Tibial nerve (tissue), 4 donors: ENCODE measurements at regions not wholly inside any gene's neighbourhood (a gene's known extent, or its start where the extent isn't known, plus 50 kb on each side); places are given as distances from the start of the nearest gene placed in this dataset.
"Not testable (repeated sequence)": the region's sequence is repeated elsewhere in the genome, so short reads cannot be mapped to it uniquely, and the experiment has no call there.

Experiments
- DNase-seq, 2 donors: peaks; one replicate each; pipeline ENCODE4 v3.0.0-alpha.2; 2019; ENCODE audit warnings: low spot score in 2 of 2
- H3K27ac ChIP-seq, 4 donors: fragments of 200-600 bp; sonication (generic) in 3 of 4; one replicate each; pipeline ENCODE4 v1.5.1; 2017 to 2019; ENCODE audit warnings: mild to moderate bottlenecking in 1 of 4
- H3K27me3 ChIP-seq, 2 donors: fragments of 200-600 bp; sonication (generic) in 1 of 2; one replicate each; pipeline versions ENCODE4 v1.5.1 to v1.6.0; 2017 to 2019
- H3K36me3 ChIP-seq, 3 donors: fragments of 200-600 bp; sonication (generic); one replicate each; pipeline ENCODE4 v1.5.1; 2018 to 2019
- H3K4me1 ChIP-seq, 4 donors: fragments of 200-600 bp; sonication (generic) in 3 of 4; one replicate each; pipeline ENCODE4 v1.5.1; 2017 to 2019
- H3K4me3 ChIP-seq, 4 donors: fragments of 200-600 bp; sonication (generic) in 3 of 4; one replicate each; pipeline ENCODE4 v1.5.1; 2017 to 2019; ENCODE audit warnings: mild to moderate bottlenecking in 1 of 4, moderate library complexity in 1 of 4
- H3K9me3 ChIP-seq, 4 donors: fragments of 200-600 bp; sonication (generic) in 3 of 4; one replicate each; pipeline ENCODE4 v1.5.1; 2017 to 2019
- EP300 ChIP-seq, 2 donors: sonication (generic); formaldehyde crosslinking; IDR thresholded peaks; one replicate each; pipeline ENCODE4 v1.6.1; 2017; ENCODE audit warnings: antibody characterized with exemption in 2 of 2, mild to moderate bottlenecking in 1 of 2
- POLR2A ChIP-seq, 2 donors: fragments of 450-650 bp; IDR thresholded peaks; one replicate each; pipeline ENCODE4 v1.6.1; 2017; ENCODE audit warnings: antibody characterized with exemption in 2 of 2, mild to moderate bottlenecking in 2 of 2, moderate library complexity in 2 of 2
- WGBS, 2 donors: methylation state at CpG; one replicate each; pipeline ENCODE4 v1.1.5; 2018; 5-methylcytosine and 5-hydroxymethylcytosine counted together
- TF ChIP-seq, protein P1 (sequence below), 5 experiments: fragments of 200-600 bp in 3 of 5; fragments of 450-650 bp in 2 of 5; sonication (generic) in 3 of 5; IDR thresholded peaks; one replicate each; pipeline ENCODE4 v1.5.1; 2016 to 2019; ENCODE audit warnings: antibody characterized with exemption in 5 of 5, mild to moderate bottlenecking in 3 of 5, moderate library complexity in 2 of 5

DNA sequence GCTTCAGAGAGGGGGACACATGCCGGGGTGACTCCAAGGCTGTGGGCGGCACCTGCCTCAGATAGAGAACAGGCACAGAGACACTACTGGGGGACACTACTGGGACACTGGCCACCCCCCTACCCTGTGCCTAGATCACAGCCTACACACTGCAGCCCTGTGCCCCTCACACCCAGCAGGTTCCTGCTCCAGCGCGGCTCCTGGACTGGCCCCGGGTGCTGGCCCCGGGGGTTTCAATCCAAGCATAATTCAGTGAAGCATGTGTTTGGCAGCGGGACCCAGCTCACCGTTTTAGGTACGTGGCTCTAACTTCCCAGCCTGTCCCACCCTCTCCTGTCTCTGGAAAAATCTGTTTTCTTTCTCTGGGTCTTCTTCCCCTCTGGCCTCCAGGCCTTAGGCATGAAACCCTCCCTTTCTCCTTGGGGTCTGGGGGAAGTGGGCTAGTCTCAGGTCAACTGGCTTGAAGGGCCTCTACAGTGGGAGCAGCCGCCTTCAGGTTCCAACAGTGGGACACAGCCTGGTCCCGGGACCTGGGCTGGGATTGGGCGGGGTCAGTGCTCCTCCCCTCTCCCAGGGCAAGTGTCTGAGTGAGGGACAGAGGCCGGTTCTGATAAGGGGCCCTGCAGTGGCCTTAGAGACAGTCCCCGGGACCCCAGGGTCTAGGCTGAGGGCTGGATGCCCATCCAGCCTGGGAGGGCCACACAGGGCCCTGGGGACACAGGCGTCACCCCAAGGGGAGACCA is 98.8 kb downstream of the CRYBB2 start:
- TF ChIP-seq EP300 (IDR thresholded peaks at IDR 0.05) (no peak), POLR2A (IDR thresholded peaks at IDR 0.05) (no peak)
- TF ChIP-seq, protein P1, sequence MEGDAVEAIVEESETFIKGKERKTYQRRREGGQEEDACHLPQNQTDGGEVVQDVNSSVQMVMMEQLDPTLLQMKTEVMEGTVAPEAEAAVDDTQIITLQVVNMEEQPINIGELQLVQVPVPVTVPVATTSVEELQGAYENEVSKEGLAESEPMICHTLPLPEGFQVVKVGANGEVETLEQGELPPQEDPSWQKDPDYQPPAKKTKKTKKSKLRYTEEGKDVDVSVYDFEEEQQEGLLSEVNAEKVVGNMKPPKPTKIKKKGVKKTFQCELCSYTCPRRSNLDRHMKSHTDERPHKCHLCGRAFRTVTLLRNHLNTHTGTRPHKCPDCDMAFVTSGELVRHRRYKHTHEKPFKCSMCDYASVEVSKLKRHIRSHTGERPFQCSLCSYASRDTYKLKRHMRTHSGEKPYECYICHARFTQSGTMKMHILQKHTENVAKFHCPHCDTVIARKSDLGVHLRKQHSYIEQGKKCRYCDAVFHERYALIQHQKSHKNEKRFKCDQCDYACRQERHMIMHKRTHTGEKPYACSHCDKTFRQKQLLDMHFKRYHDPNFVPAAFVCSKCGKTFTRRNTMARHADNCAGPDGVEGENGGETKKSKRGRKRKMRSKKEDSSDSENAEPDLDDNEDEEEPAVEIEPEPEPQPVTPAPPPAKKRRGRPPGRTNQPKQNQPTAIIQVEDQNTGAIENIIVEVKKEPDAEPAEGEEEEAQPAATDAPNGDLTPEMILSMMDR (IDR thresholded peaks at IDR 0.05): no peak
- no peaks in the 10 kb centered on the region for H3K4me1 ChIP-seq
- DNase-seq: no peak
- no peak overlapping the region for H3K4me3 ChIP-seq
- H3K27me3 ChIP-seq: no peaks in the 10 kb centered on the region
- no peaks in the 10 kb centered on the region for H3K9me3 ChIP-seq
- H3K36me3 ChIP-seq: no peaks in the 10 kb centered on the region
- WGBS, 2 donors: 63 to 72% methylated on average over 9 to 14 of the region's 15 CpGs
- no peak overlapping the region for H3K27ac ChIP-seq

DNA sequence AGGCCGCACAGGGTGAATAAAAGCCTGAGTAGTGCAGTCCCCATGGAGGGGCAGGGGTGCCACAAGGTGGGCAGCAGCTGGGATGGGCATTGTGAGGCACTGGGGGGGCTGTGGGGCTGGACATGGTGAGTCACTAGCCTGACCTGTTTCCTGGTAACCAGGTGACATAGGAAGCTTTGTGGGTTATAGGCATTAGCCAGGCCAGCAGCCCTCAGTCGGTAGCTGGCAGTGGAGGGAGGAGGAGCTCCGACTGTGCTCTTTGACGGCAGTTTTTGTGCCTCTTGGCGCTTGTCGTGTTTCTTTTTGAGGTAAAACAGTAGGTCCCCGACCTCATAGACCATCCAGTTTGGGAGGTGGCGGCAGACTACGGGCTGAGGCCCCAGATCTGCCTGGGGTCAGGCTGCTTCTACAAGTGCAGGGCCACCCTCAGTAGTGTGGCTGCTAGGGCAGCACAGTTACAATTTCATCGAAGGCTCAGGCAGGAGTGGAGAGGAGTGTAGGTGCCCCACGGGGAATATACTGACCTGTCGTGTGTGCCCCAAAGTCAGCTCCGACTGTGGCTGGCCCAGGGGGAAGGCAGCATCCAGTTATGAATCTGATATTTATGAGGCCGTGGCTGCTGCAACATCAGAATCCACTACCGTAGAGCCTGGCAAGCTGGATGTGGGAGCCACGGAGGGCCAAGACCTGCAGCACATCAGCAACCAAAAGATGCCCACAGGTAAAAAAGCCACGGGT is 107.7 kb downstream of the CRYBB2 start:
- H3K9me3 ChIP-seq: no peaks in the 10 kb centered on the region
- no peaks in the 10 kb centered on the region for H3K27me3 ChIP-seq
- H3K4me3 ChIP-seq: no peak overlapping the region
- TF ChIP-seq POLR2A (IDR thresholded peaks at IDR 0.05) (no peak), EP300 (IDR thresholded peaks at IDR 0.05) (no peak)
- TF ChIP-seq, protein P1 (IDR thresholded peaks at IDR 0.05): no peak
- H3K36me3 ChIP-seq: no peaks in the 10 kb centered on the region
- DNase-seq: no peak
- H3K27ac ChIP-seq: no peak overlapping the region
- 69 to 79% methylated on average over 17 of the region's 17 CpGs for WGBS, 2 donors
- no peaks in the 10 kb centered on the region for H3K4me1 ChIP-seq

DNA sequence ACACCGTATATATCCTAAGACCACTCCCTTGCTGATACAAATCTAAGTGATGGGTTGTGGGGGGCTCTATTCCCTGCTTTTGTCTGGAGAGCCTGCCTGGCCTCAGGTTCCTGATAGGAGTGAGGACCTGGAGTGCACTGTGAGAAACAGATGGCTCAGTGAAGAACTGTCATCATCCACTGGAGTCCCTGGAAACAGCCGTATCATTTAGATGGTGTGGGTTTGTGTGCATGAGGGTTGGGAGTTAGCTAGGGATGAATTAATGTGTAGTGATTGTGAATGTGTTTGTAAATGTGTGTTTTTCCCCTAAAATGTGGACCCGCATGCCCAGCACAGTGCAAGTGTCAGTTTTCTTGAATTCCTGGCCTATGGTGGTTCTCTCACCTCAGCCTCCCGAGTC is 111.6 kb downstream of the CRYBB2 start:
- H3K27ac ChIP-seq: no peak overlapping the region
- no peak for DNase-seq
- TF ChIP-seq POLR2A (IDR thresholded peaks at IDR 0.05): no peak
- TF ChIP-seq EP300 (IDR thresholded peaks at IDR 0.05): no peak
- H3K9me3 ChIP-seq: peaks cover 0 to 25% (median 0%) of the 10 kb centered on the region in 4 donors
- H3K4me3 ChIP-seq: no peak overlapping the region
- 82 to 87% methylated on average over 4 of the region's 4 CpGs for WGBS, 2 donors
- H3K36me3 ChIP-seq: no peaks in the 10 kb centered on the region
- H3K4me1 ChIP-seq: no peaks in the 10 kb centered on the region
- H3K27me3 ChIP-seq: no peaks in the 10 kb centered on the region

DNA sequence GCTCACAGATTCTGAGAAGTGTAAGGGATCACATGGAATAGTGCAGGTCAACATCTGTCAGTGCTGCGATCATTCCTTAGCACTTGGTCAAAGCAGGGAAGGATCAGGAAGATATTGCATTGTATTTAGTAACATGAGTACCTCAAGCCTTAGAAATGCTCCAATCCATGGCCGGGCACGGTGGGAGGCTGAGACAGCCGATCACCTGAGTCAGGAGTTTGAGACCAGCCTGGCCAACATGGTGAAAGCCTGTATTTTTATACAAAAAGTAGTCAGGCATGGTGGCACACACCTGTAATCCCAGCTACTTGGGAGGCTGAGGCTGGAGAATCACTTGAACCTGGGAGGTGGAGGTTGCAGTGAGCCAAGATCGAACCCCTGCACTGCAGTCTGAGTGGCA is 112.5 kb downstream of the CRYBB2 start:
- DNase-seq: not testable (repeated sequence)
- 85 to 87% methylated on average over 5 of the region's 5 CpGs for WGBS, 2 donors

DNA sequence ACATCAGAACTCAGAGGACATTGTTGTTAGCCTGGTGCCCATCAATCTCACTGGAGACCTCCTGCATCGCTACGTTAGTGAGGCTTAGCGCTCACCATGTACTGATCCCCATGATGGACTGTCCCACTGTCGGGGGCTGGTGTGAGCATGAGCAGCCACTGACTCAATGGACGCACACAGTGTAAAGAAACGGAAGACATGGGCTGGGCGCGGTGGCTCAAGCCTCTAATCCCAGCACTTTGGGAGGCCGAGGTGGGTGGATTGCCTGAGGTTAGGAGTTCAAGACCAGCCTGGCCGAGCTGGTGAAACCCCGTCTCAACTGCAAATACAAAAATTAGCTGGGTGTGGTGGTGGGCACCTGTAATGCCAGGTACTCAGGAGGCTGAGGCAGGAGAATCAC is 112.9 kb downstream of the CRYBB2 start:
- no peak for DNase-seq
- Histone ChIP-seq H3K27me3 (no peaks in the 10 kb centered on the region), H3K4me3 (no peak overlapping the region), H3K27ac (no peak overlapping the region), H3K36me3 (no peaks in the 10 kb centered on the region), H3K9me3 (peaks cover 0 to 38% (median 0%) of the 10 kb centered on the region in 4 donors), H3K4me1 (no peaks in the 10 kb centered on the region)
- no peak for TF ChIP-seq EP300 (IDR thresholded peaks at IDR 0.05)
- TF ChIP-seq, protein P1 (IDR thresholded peaks at IDR 0.05): no peak
- TF ChIP-seq POLR2A (IDR thresholded peaks at IDR 0.05): no peak
- WGBS, 2 donors: 91 to 95% methylated on average over 11 of the region's 11 CpGs

More for the DNA sequence above, 112.5 kb downstream of the CRYBB2 start:
- not testable (repeated sequence) for H3K27me3 ChIP-seq, H3K27ac ChIP-seq, H3K4me3 ChIP-seq, H3K36me3 ChIP-seq, H3K4me1 ChIP-seq
- peaks cover 0 to 34% (median 0%) of the 10 kb centered on the region in 4 donors for H3K9me3 ChIP-seq

DNA sequence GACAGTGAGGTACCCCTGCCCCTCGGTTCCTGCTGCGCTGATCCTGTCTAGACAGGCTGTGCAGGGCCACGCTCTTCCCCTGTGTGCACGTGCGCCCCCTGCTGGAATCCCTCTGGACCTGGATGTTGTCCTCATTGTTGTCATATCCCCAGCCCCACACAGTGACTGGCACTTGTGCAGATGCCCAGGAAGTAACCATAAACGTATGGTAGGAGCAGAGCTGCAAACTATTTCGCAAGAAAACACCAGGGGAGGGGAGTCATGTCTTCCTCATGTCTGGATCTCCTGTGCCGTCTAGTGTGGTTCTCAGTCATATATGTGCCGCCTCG is 114.7 kb downstream of the CRYBB2 start:
- TF ChIP-seq EP300 (IDR thresholded peaks at IDR 0.05) (no peak), POLR2A (IDR thresholded peaks at IDR 0.05) (no peak)
- TF ChIP-seq, protein P1 (IDR thresholded peaks at IDR 0.05): peak in 1 of 5 experiments; percentile 5
- Histone ChIP-seq H3K4me3 (no peak overlapping the region), H3K27ac (no peak overlapping the region), H3K9me3 (peaks cover 0 to 56% (median 2%) of the 10 kb centered on the region in 4 donors), H3K4me1 (no peaks in the 10 kb centered on the region), H3K27me3 (no peaks in the 10 kb centered on the region), H3K36me3 (no peaks in the 10 kb centered on the region)
- WGBS, 2 donors: 39 to 70% methylated on average over 6 to 10 of the region's 10 CpGs
- no peak for DNase-seq

DNA sequence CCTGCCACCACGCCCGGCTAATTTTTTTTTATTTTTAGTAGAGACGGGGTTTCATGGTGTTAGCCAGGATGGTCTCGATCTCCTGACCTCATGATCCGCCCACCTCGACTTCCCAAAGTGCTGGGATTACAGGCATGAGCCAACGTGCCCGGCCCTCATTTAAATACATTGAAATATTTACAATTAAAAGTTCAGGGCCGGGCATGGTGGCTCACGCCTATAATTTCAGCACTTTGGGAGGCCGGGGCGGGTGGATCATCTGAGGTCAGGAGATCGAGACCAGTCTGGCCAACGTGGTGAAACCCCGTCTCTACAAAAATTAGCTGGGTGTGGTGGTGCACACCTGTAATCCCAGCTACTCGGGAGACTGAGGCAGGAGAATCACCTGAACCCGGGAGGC is 115.2 kb downstream of the CRYBB2 start:
- H3K27ac ChIP-seq, H3K36me3 ChIP-seq, H3K4me3 ChIP-seq, H3K27me3 ChIP-seq, H3K4me1 ChIP-seq, DNase-seq: not testable (repeated sequence)
- H3K9me3 ChIP-seq: peaks cover 0 to 61% (median 2%) of the 10 kb centered on the region in 4 donors
- 88 to 89% methylated on average over 17 of the region's 17 CpGs for WGBS, 2 donors

DNA sequence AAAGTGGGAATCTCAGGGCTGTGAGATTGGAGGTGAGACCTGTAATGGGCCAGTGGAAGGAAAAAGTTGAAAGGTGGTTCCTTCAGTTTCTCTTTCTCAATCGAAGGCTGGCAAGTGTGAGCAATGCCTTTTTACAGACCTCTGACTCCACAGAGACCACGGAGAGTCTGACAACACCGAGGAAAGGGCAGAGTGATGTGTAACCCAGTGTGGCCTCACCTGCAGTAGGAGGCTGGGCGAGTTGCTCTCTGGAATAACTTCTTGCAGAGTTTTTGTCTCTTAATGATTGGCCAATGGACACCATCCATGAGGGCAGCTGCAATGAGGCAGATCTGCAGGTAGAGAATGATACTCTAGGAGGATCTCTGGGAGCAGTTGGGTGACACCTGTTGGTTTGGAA is 115.8 kb downstream of the CRYBB2 start:
- H3K9me3 ChIP-seq: peaks cover 0 to 67% (median 4%) of the 10 kb centered on the region in 4 donors
- H3K4me3 ChIP-seq, H3K27ac ChIP-seq, H3K4me1 ChIP-seq, H3K36me3 ChIP-seq, DNase-seq, H3K27me3 ChIP-seq: not testable (repeated sequence)
- 79 to 92% methylated on average over 4 of the region's 4 CpGs for WGBS, 2 donors

DNA sequence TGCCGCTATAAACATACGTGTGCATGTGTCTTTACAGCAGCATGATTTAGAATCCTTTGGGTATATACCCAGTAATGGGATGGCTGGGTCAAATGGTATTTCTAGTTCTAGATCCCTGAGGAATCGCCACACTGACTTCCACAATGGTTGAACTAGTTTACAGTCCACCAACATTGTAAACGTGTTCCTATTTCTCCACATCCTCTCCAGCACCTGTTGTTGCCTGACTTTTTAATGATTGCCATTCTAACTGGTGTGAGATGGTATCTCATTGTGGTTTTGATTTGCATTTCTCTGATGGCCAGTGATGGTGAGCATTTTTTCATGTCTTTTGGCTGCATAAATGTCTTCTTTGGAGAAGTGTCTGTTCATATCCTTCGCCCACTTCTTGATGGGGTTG is 121.1 kb downstream of the CRYBB2 start:
- not testable (repeated sequence) for H3K27ac ChIP-seq, H3K4me3 ChIP-seq, DNase-seq, H3K4me1 ChIP-seq, H3K27me3 ChIP-seq, H3K36me3 ChIP-seq
- peaks cover 0 to 66% (median 4%) of the 10 kb centered on the region in 4 donors for H3K9me3 ChIP-seq
- 93 to 99% methylated on average over 5 of the region's 5 CpGs for WGBS, 2 donors
